ENCODE measurements at regions not wholly inside any gene's neighbourhood (a gene's known extent, or its start where the extent isn't known, plus 50 kb on each side); places are given as distances from the start of the nearest gene placed in this dataset.
"Not testable (repeated sequence)": the region's sequence is repeated elsewhere in the genome, so short reads cannot be mapped to it uniquely, and the experiment has no call there.

- DNase-seq: no peak
- intact Hi-C loops (cut with DNase I): no loop called here
- Histone ChIP-seq H3K27ac (no peak overlapping the region), H3K36me3 (ENCODE audit: insufficient read depth in 1 of 2, low read depth in 1 of 2) (no peaks in the 10 kb centered on the region), H3K4me3 (no peak overlapping the region), H3K4me1 (no peaks in the 10 kb centered on the region), H3K27me3 (ENCODE audit: insufficient read depth in 3 of 3, low read length in 2 of 3) (no peaks in the 10 kb centered on the region), H3K9me3 (no peaks in the 10 kb centered on the region)
- no peak for ATAC-seq
- no peak for TF ChIP-seq CTCF (IDR thresholded peaks at IDR 0.05)
Observed at GRCh38 chr5:2357309-2357708, 394.2 kb downstream of the IRX2 start.

- intact Hi-C loops (cut with DNase I): no loop called here
- H3K36me3 ChIP-seq (ENCODE audit: insufficient read depth in 1 of 2, low read depth in 1 of 2): no peaks in the 10 kb centered on the region
- H3K27ac ChIP-seq: no peak overlapping the region
- ATAC-seq: no peak
- H3K4me3 ChIP-seq: no peak overlapping the region
- TF ChIP-seq CTCF (IDR thresholded peaks at IDR 0.05): no peak
- H3K4me1 ChIP-seq: no peaks in the 10 kb centered on the region
- 41 to 76% (median 56%) methylated on average over 2 of the region's 2 CpGs for WGBS, 3 donors
- no peaks in the 10 kb centered on the region for H3K9me3 ChIP-seq
- no peak for DNase-seq
- no peaks in the 10 kb centered on the region for H3K27me3 ChIP-seq (ENCODE audit: insufficient read depth in 3 of 3, low read length in 2 of 3)
Observed at GRCh38 chr5:2355859-2356258, 395.6 kb downstream of the IRX2 start.

DNA sequence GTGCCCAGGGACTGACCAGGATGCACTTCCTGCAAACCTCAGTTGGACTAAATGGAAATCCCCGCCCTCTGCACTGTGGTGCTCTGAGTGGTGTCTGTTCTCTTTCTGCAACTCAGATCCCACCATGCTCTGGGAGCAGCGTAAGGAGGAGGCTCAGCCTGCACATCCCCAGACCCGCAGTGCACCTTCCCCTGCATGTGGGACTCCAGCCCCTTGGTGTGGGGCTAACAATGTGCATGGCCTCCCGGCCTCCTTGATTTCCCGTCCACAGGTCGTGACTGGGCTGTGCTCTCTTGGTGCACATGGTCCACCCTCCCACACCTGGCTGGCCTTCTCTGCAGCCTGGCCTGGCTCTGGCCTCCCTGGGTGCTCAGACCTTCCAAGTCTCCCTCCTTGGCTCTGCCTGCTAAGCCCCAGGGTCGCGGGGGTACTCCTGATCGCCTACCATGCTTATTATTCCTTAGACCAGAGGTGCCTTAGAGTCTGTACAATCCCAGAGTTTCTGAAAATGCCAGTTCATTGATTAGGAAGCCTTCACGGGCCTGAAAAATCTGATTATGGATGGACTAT is 397.5 kb downstream of the IRX2 start:
- TF ChIP-seq CTCF (IDR thresholded peaks at IDR 0.05): no peak
- DNase-seq: no peak
- H3K4me1 ChIP-seq: no peaks in the 10 kb centered on the region
- no peak for ATAC-seq
- H3K36me3 ChIP-seq (ENCODE audit: insufficient read depth in 1 of 2, low read depth in 1 of 2): no peaks in the 10 kb centered on the region
- intact Hi-C loops (cut with DNase I): no loop called here
- no peaks in the 10 kb centered on the region for H3K9me3 ChIP-seq
- no peak overlapping the region for H3K4me3 ChIP-seq
- H3K27me3 ChIP-seq (ENCODE audit: insufficient read depth in 3 of 3, low read length in 2 of 3): no peaks in the 10 kb centered on the region
- no peak overlapping the region for H3K27ac ChIP-seq
- WGBS, 3 donors: 81 to 88% (median 85%) methylated on average over 10 of the region's 10 CpGs

- Histone ChIP-seq H3K27ac (no peak overlapping the region), H3K4me3 (no peak overlapping the region), H3K36me3 (ENCODE audit: insufficient read depth in 1 of 2, low read depth in 1 of 2) (no peaks in the 10 kb centered on the region), H3K4me1 (no peaks in the 10 kb centered on the region), H3K9me3 (no peaks in the 10 kb centered on the region), H3K27me3 (ENCODE audit: insufficient read depth in 3 of 3, low read length in 2 of 3) (no peaks in the 10 kb centered on the region)
- intact Hi-C loops (cut with DNase I): no loop called here
- TF ChIP-seq CTCF (IDR thresholded peaks at IDR 0.05): no peak
- 73 to 78% (median 77%) methylated on average over 5 of the region's 5 CpGs for WGBS, 3 donors
- no peak for ATAC-seq
- no peak for DNase-seq
Observed at GRCh38 chr5:2353211-2353610, 398.3 kb downstream of the IRX2 start.

DNA sequence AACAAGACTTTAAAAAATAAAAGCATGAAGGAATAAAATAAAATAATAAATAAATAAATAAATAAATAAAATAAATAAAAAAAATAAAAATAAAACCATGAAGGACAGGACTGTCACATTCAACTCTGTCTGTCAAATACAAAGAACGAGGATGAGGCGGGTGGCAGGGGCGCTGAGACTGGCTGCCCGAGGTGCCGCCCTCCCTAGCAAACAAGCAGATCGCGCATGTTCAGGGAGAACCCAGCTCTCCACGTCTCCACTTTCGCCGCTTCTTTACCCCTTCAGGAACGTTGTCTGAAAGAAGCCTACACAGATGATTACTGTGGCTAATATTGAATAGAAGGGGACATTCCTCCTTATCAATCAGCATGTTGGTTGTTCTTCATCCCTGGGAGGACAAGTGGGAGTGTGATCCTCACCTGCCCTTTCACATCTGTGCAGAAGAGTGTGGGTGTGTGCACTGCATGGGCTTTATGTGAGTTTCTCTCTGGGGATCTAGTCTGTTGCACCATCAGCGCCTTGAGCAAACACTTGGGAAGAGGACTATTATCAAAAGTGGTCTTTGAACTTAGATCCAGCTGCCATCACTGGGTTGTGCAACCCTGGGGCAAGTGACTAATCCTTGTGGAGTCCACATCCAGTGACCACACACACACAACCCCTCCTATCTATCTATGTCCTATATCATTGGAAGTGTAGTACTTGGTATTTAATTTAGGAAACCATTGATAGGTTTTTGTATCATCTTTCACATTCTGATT is 399.2 kb downstream of the IRX2 start:
- Histone ChIP-seq H3K4me3 (no peak overlapping the region), H3K27ac (no peak overlapping the region), H3K27me3 (ENCODE audit: insufficient read depth in 3 of 3, low read length in 2 of 3) (no peaks in the 10 kb centered on the region), H3K4me1 (no peaks in the 10 kb centered on the region), H3K9me3 (no peaks in the 10 kb centered on the region), H3K36me3 (ENCODE audit: insufficient read depth in 1 of 2, low read depth in 1 of 2) (no peaks in the 10 kb centered on the region)
- ATAC-seq (no peak), DNase-seq (no peak)
- intact Hi-C loops (cut with DNase I): no loop called here
- 83 to 85% (median 83%) methylated on average over 12 of the region's 12 CpGs for WGBS, 3 donors
- no peak for TF ChIP-seq CTCF (IDR thresholded peaks at IDR 0.05)

GRCh38 chr5:2349768-2350167 is 401.7 kb downstream of the IRX2 start:
- not testable (repeated sequence) for H3K9me3 ChIP-seq
- whole genome bisulfite sequencing, 3 donors: 89 to 100% (median 89%) methylated on average over 1 of the region's 1 CpG

More at GRCh38 chr5:2349768-2350167, 401.7 kb downstream of the IRX2 start:
- H3K27ac ChIP-seq; H3K4me3 ChIP-seq; DNase-seq; ATAC-seq; H3K36me3 ChIP-seq (ENCODE audit: insufficient read depth in 1 of 2, low read depth in 1 of 2); H3K27me3 ChIP-seq (ENCODE audit: insufficient read depth in 3 of 3, low read length in 2 of 3); H3K4me1 ChIP-seq; intact Hi-C loops (cut with DNase I): not testable (repeated sequence)
